ENCODE measurements at regions not wholly inside any gene's neighbourhood (a gene's known extent, or its start where the extent isn't known, plus 50 kb on each side); places are given as distances from the start of the nearest gene placed in this dataset.

GRCh38 chr18:33875029-33875565 is 297.1 kb downstream of the ASXL3 start:
- no peak for TF ChIP-seq CTCF (IDR thresholded peaks at IDR 0.05)
- H3K27ac ChIP-seq: no peak overlapping the region

GRCh38 chr18:33873112-33873511 is 295.1 kb downstream of the ASXL3 start:
- no peak overlapping the region for H3K4me3 ChIP-seq

More at GRCh38 chr18:33875029-33875565, 297.1 kb downstream of the ASXL3 start:
- H3K4me3 ChIP-seq: no peak overlapping the region
- DNase-seq (ENCODE audit: low spot score): no peak

GRCh38 chr18:33871363-33872025 is 293.5 kb downstream of the ASXL3 start:
- Histone ChIP-seq H3K4me3 (no peak overlapping the region), H3K27ac (no peak overlapping the region)
- no peak for DNase-seq (ENCODE audit: low spot score)
- TF ChIP-seq CTCF (IDR thresholded peaks at IDR 0.05): no peak

More at GRCh38 chr18:33873112-33873511, 295.1 kb downstream of the ASXL3 start:
- no peak overlapping the region for H3K27ac ChIP-seq
- no peak for TF ChIP-seq CTCF (IDR thresholded peaks at IDR 0.05)
- no peak for DNase-seq (ENCODE audit: low spot score)

- DNase-seq (ENCODE audit: low spot score): no peak
- Histone ChIP-seq H3K4me3 (no peak overlapping the region), H3K27ac (no peak overlapping the region)
- TF ChIP-seq CTCF (IDR thresholded peaks at IDR 0.05): no peak
Measured at GRCh38 chr18:33870059-33870458, 292.0 kb downstream of the ASXL3 start.

GRCh38 chr18:33866386-33866785 is 288.4 kb downstream of the ASXL3 start:
- H3K27ac ChIP-seq: no peak overlapping the region
- DNase-seq (ENCODE audit: low spot score): no peak
- no peak overlapping the region for H3K4me3 ChIP-seq
- TF ChIP-seq CTCF (IDR thresholded peaks at IDR 0.05): no peak

GRCh38 chr18:33863912-33864311 is 285.9 kb downstream of the ASXL3 start:
- no peak overlapping the region for H3K27ac ChIP-seq
- no peak for DNase-seq (ENCODE audit: low spot score)
- TF ChIP-seq CTCF (IDR thresholded peaks at IDR 0.05): no peak
- H3K4me3 ChIP-seq: no peak overlapping the region

- TF ChIP-seq CTCF (IDR thresholded peaks at IDR 0.05): no peak
- no peak overlapping the region for H3K27ac ChIP-seq
- no peak overlapping the region for H3K4me3 ChIP-seq
- DNase-seq (ENCODE audit: low spot score): no peak
Measured at GRCh38 chr18:33854827-33855139, 276.8 kb downstream of the ASXL3 start.
